GM23338 (cell line): ENCODE measurements at regions not wholly inside any gene's neighbourhood (a gene's known extent, or its start where the extent isn't known, plus 50 kb on each side); places are given as distances from the start of the nearest gene placed in this dataset.
A peak's percentile ranks its signal among the peaks of the same experiment; 100 is the strongest.

Experiments used
- ATAC-seq: fragments of 200-7000 bp; cut with Tn5 transposase; 3 replicates; pipeline ENCODE4 v1.9.1; 2020
- DNase-seq: peaks from one replicate; pipeline ENCODE4 v3.0.0-alpha.2; 2015; ENCODE audit warnings: low spot score
- H2AFZ ChIP-seq: fragments of 200-600 bp; sonication (generic); 2 replicates; pipeline ENCODE4 v1.8.0; 2016; ENCODE audit warnings: antibody characterized with exemption, mild to moderate bottlenecking, moderate library complexity
- H3F3A ChIP-seq: fragments of 200-600 bp; sonication (generic); replicated peaks from 2 replicates; pipeline ENCODE4 v1.8.0; 2017; ENCODE audit warnings: antibody characterized with exemption, mixed run types, low read depth
- H3K27ac ChIP-seq: fragments of 200-600 bp; sonication (generic); 2 replicates; pipeline ENCODE4 v1.6.1; 2016; ENCODE audit warnings: low read depth
- H3K27me3 ChIP-seq: fragments of 200-600 bp; sonication (generic); 2 replicates; pipeline ENCODE4 v1.8.0; 2016; ENCODE audit warnings: mild to moderate bottlenecking, mixed run types, moderate library complexity; ENCODE audit not compliant: insufficient read depth
- H3K36me3 ChIP-seq: fragments of 200-600 bp; sonication (generic); 2 replicates; pipeline ENCODE4 v1.8.0; 2016; ENCODE audit warnings: mild to moderate bottlenecking; ENCODE audit not compliant: insufficient read depth
- H3K4me1 ChIP-seq: fragments of 200-600 bp; sonication (generic); 2 replicates; pipeline ENCODE4 v1.8.0; 2016; ENCODE audit warnings: mild to moderate bottlenecking, moderate library complexity; ENCODE audit not compliant: insufficient read depth
- H3K4me2 ChIP-seq: fragments of 200-600 bp; sonication (generic); 2 replicates; pipeline ENCODE4 v1.7.1; 2017; ENCODE audit warnings: mixed run types
- H3K4me3 ChIP-seq: fragments of 200-600 bp; sonication (generic); 2 replicates; pipeline ENCODE4 v1.6.1; 2016; ENCODE audit warnings: mixed run types
- H3K79me2 ChIP-seq: fragments of 200-600 bp; sonication (generic); replicated peaks from 2 replicates; pipeline ENCODE4 v1.8.0; 2017; ENCODE audit warnings: mild to moderate bottlenecking; ENCODE audit not compliant: insufficient read depth
- H3K9me2 ChIP-seq: fragments of 200-600 bp; sonication (generic); 2 replicates; pipeline ENCODE4 v1.8.0; 2017; ENCODE audit not compliant: insufficient read depth
- H4K20me1 ChIP-seq: fragments of 200-600 bp; sonication (generic); replicated peaks from 2 replicates; pipeline ENCODE4 v1.8.0; 2017; ENCODE audit warnings: mild to moderate bottlenecking; ENCODE audit not compliant: insufficient read depth
- H3K27ac Mint-ChIP-seq: 2 replicates; pipeline ENCODE4 v1.8.0; 2020; ENCODE audit warnings: inconsistent platforms, mild to moderate bottlenecking, moderate library complexity, mixed read lengths
- H3K27me3 Mint-ChIP-seq: 3 replicates; pipeline ENCODE4 v1.8.0; 2022; ENCODE audit warnings: low read depth, mild to moderate bottlenecking, moderate library complexity, mixed read lengths, inconsistent platforms; ENCODE audit not compliant: insufficient read depth, poor library complexity
- H3K36me3 Mint-ChIP-seq: 3 replicates; pipeline ENCODE4 v1.8.0; 2021; ENCODE audit warnings: low read depth, mild to moderate bottlenecking, inconsistent platforms, moderate library complexity, mixed read lengths
- H3K4me1 Mint-ChIP-seq: 3 replicates; pipeline ENCODE4 v1.8.0; 2020; ENCODE audit warnings: mild to moderate bottlenecking, inconsistent platforms, mixed read lengths
- H3K4me3 Mint-ChIP-seq: 3 replicates; pipeline ENCODE4 v1.8.0; 2021; ENCODE audit warnings: moderate library complexity, mild to moderate bottlenecking, inconsistent platforms, mixed read lengths
- H3K9me3 Mint-ChIP-seq: 3 replicates; pipeline ENCODE4 v1.8.0; 2020; ENCODE audit warnings: moderate library complexity, mild to moderate bottlenecking, inconsistent platforms, mixed read lengths
- CREB1 ChIP-seq: fragments of 250-450 bp; sonication (Bioruptor Pico); IDR thresholded peaks from 2 replicates; pipeline ENCODE4 v1.5.0; 2020; ENCODE audit warnings: low read depth, mild to moderate bottlenecking, moderate library complexity
- CTCF ChIP-seq, 2 experiments: fragments of 200-600 bp in 1 of 2; sonication (generic) in 1 of 2; conservative IDR thresholded peaks; 2 replicates each; pipeline versions ENCODE4 v1.5.1 to v1.6.1; 2016 to 2017; ENCODE audit warnings: antibody characterized with exemption in 2 of 2, low read depth in 2 of 2, mild to moderate bottlenecking in 2 of 2, moderate library complexity in 1 of 2
- EZH2 ChIP-seq: fragments of 200-600 bp; sonication (generic); IDR thresholded peaks from one replicate; pipeline ENCODE4 v1.8.0; 2017; ENCODE audit warnings: antibody characterized with exemption, mild to moderate bottlenecking, low read depth; ENCODE audit not compliant: unreplicated experiment
- EZH2phosphoT487 ChIP-seq: fragments of 200-600 bp; sonication (generic); IDR thresholded peaks from one replicate; pipeline ENCODE4 v1.8.1; 2018; ENCODE audit warnings: antibody characterized with exemption; ENCODE audit not compliant: unreplicated experiment
- JUNB ChIP-seq: IDR thresholded peaks from one replicate; pipeline ENCODE4 v1.6.1; 2016; ENCODE audit warnings: antibody characterized with exemption; ENCODE audit not compliant: unreplicated experiment
- NANOG ChIP-seq: IDR thresholded peaks from 2 replicates; pipeline ENCODE4 v1.6.1; 2016; ENCODE audit warnings: antibody characterized with exemption, borderline replicate concordance
- REST ChIP-seq: IDR thresholded peaks from one replicate; pipeline ENCODE4 v1.6.1; 2018; ENCODE audit warnings: antibody characterized with exemption; ENCODE audit not compliant: unreplicated experiment
- STAT1 ChIP-seq: IDR thresholded peaks from one replicate; pipeline ENCODE4 v1.6.1; 2016; ENCODE audit warnings: antibody characterized with exemption; ENCODE audit not compliant: unreplicated experiment
- ZNF114 ChIP-seq: fragments of 250-450 bp; sonication (Bioruptor Pico); IDR thresholded peaks from 2 replicates; pipeline ENCODE4 v1.5.0; 2020; ENCODE audit warnings: mild to moderate bottlenecking, moderate library complexity
- ZNF331 ChIP-seq: fragments of 250-450 bp; sonication (Bioruptor Pico); IDR thresholded peaks from 2 replicates; pipeline ENCODE4 v1.5.0; 2020; ENCODE audit warnings: low read depth, mild to moderate bottlenecking, moderate library complexity
- ZNF462 ChIP-seq: fragments of 250-450 bp; sonication (Bioruptor Pico); IDR thresholded peaks from 2 replicates; pipeline ENCODE4 v1.5.0; 2020; ENCODE audit warnings: mild to moderate bottlenecking, moderate library complexity

- TF ChIP-seq CREB1 (CRISPR knock-in tag), result no peak
- TF ChIP-seq ZNF331, result no peak
- TF ChIP-seq EZH2, result no peak
- TF ChIP-seq JUNB, result no peak
- no peak for TF ChIP-seq STAT1
- TF ChIP-seq EZH2phosphoT487, result no peak
- TF ChIP-seq NANOG, result no peak
- TF ChIP-seq ZNF114 (CRISPR knock-in tag), result no peak
- no peak overlapping the region for H3K27ac Mint-ChIP-seq
- Histone ChIP-seq H3K79me2 (no peaks in the 10 kb centered on the region), H3F3A (no peaks in the 10 kb centered on the region), H2AFZ (no peak overlapping the region), H3K4me3 (no peak overlapping the region), H3K27ac (no peak overlapping the region), H3K27me3 (no peaks in the 10 kb centered on the region), H3K36me3 (no peaks in the 10 kb centered on the region), H3K4me2 (no peak overlapping the region), H4K20me1 (no peaks in the 10 kb centered on the region), H3K4me1 (no peaks in the 10 kb centered on the region), H3K9me2 (no peaks in the 10 kb centered on the region)
- no peaks in the 10 kb centered on the region for H3K36me3 Mint-ChIP-seq
- ATAC-seq (no peak), DNase-seq (no peak)
- H3K4me1 Mint-ChIP-seq, result peaks cover 7% of the 10 kb centered on the region; the same call in 2 of the 3 replicates
- H3K27me3 Mint-ChIP-seq, result peaks cover 4% of the 10 kb centered on the region
- no peak overlapping the region for H3K4me3 Mint-ChIP-seq
- no peaks in the 10 kb centered on the region for H3K9me3 Mint-ChIP-seq
Observed at GRCh38 chr17:68709461-68709860, 108.3 kb upstream of the FAM20A start.

GRCh38 chr17:68707031-68707430 lies 105.9 kb upstream of the FAM20A start:
- Histone ChIP-seq H3K4me2 (no peak overlapping the region), H3K79me2 (no peaks in the 10 kb centered on the region), H3K4me1 (no peaks in the 10 kb centered on the region), H3K27me3 (no peaks in the 10 kb centered on the region), H3K9me2 (peaks cover 9% of the 10 kb centered on the region), H3K36me3 (no peaks in the 10 kb centered on the region), H2AFZ (peak overlapping the region; percentile 74; the same call in 1 of the 2 replicates), H3K4me3 (no peak overlapping the region), H3K27ac (no peak overlapping the region), H4K20me1 (no peaks in the 10 kb centered on the region), H3F3A (no peaks in the 10 kb centered on the region)
- no peaks in the 10 kb centered on the region for H3K9me3 Mint-ChIP-seq
- peak overlapping the region; percentile 60; the same call in 1 of the 2 replicates for H3K27ac Mint-ChIP-seq
- no peak overlapping the region for H3K4me3 Mint-ChIP-seq
- ATAC-seq, result no peak
- peaks cover 7% of the 10 kb centered on the region; the same call in 2 of the 3 replicates for H3K4me1 Mint-ChIP-seq
- DNase-seq, result peak; percentile 2
- H3K27me3 Mint-ChIP-seq, result peaks cover 4% of the 10 kb centered on the region
- H3K36me3 Mint-ChIP-seq, result no peaks in the 10 kb centered on the region; the same call in 2 of the 3 replicates
- TF ChIP-seq EZH2phosphoT487, result no peak
- no peak for TF ChIP-seq ZNF462 (CRISPR knock-in tag)
- no peak for TF ChIP-seq JUNB
- no peak for TF ChIP-seq EZH2
- no peak for TF ChIP-seq CTCF (conservative IDR thresholded peaks at IDR 0.05; ENCODE audit: low read depth in 2 of 2)
- TF ChIP-seq ZNF331, result no peak
- TF ChIP-seq CREB1 (CRISPR knock-in tag), result no peak
- TF ChIP-seq STAT1, result no peak
- TF ChIP-seq REST, result no peak
